Stimulated activated naive CD8-positive, alpha-beta T cell treated with anti-CD3 and anti-CD28 coated beads, Interleukin-15, Interleukin-2, amounts not matched to agents 100 U/mL and 50 U/mL, for 24 hours (primary cell): ENCODE measurements at regions not wholly inside any gene's neighbourhood (a gene's known extent, or its start where the extent isn't known, plus 50 kb on each side); places are given as distances from the start of the nearest gene placed in this dataset.

ENCODE experiments used
- ATAC-seq: fragments of 150-1000 bp; cut with Tn5 transposase; one replicate; pipeline ENCODE4 v1.10.0; 2021
- DNase-seq: peaks from one replicate; pipeline ENCODE4 v3.0.0; 2021

DNA sequence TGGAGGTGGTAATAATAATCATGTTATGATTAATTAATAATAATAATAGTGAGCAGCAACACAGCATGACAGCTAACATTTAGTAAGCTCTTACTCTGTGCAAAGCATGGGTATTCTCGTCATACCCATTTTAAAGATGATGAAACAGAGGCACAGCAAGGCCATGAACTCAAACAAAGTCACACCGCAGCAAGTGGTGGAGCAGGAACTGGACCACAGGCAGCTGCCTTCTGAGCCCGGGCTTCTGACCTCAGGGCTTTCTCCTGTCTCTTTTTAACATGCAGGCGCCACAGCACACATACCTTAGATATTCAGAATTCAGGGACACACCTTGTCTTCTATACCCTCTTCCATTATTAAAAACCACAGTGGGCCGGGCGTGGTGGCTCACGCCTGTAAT, 50.7 kb upstream of the SPATA12 start:
- no peak for DNase-seq
- no peak for ATAC-seq

GRCh38 chr3:57009367-57009766, 51.1 kb upstream of the SPATA12 start:
- DNase-seq = no peak
- ATAC-seq = no peak

DNA sequence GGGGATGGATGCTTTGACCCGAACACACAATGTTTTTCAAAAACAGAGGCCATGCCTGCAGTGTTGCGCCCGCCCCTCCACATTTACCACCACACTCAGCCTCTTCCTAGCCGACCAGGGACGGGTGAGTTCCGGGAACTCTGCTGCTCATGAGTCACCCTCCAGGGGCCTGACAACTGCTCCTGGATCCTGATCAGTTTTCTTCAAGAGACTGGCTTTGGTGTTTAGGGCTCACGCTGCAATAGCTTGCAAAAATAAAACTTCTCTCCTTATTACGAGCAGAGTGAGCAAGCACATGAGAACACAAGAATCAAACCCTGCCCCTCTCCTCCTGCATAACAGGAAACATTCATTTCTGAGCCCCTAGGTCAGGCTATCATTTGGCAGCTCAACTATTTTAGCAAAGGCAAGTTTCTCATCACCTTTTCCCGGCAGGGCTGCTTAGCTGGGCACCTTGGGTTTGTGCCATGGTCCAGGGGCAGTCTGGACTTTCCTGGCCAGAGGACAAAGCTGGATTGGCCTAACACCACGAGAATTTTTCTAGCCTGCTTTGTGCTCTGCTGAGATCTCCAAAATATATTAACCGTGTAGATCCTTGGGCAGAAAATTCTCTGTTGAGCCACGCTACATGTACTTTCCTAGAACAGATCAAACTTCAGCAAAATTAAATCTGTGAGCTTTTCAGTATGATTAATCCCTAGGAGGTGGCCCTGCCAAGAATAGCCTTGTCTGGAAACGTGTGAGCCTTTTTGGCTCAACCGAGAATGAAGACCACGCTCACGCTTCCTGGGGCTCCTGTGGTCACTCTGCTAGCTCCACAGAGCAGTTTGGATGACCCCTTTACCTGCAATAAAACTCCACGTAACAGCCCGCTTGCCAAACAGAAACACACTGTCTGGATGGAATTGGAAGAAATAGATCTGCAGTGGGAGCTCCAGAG, 52.7 kb upstream of the SPATA12 start:
- DNase-seq (peak; percentile 26), ATAC-seq (peak; percentile 74)

GRCh38 chr3:57006949-57007419, 53.5 kb upstream of the SPATA12 start:
- ATAC-seq (no peak), DNase-seq (peak; percentile 12)

GRCh38 chr3:57006179-57006657, 54.2 kb upstream of the SPATA12 start:
- no peak for DNase-seq
- no peak for ATAC-seq

- DNase-seq (no peak), ATAC-seq (no peak)
Observed at GRCh38 chr3:57004229-57004628, 56.2 kb upstream of the SPATA12 start.

GRCh38 chr3:57003676-57004075, 56.8 kb upstream of the SPATA12 start:
- no peak for ATAC-seq

GRCh38 chr3:57001356-57001755, 59.1 kb upstream of the SPATA12 start:
- ATAC-seq = no peak

More at GRCh38 chr3:57003676-57004075, 56.8 kb upstream of the SPATA12 start:
- no peak for DNase-seq

DNA sequence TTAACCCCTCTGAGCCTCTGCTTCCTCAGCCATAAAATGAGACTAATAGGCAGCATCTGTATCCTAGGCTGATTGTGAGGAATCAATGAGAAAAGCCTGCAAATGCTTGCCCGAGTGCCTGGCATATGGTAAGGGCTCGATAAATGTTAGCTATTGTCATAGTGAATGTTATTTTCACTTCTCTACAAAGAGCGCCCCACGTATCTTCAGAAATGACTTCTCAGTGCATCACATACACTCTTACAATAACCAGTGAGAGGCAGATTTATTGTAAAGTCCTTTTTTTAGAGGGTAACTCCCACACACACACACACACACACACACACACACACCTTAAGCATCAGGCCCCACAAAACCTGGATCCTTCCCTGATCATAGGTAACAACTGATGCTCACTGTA, 60.5 kb upstream of the SPATA12 start:
- DNase-seq = no peak
- ATAC-seq = no peak

More at GRCh38 chr3:57001356-57001755, 59.1 kb upstream of the SPATA12 start:
- no peak for DNase-seq

DNA sequence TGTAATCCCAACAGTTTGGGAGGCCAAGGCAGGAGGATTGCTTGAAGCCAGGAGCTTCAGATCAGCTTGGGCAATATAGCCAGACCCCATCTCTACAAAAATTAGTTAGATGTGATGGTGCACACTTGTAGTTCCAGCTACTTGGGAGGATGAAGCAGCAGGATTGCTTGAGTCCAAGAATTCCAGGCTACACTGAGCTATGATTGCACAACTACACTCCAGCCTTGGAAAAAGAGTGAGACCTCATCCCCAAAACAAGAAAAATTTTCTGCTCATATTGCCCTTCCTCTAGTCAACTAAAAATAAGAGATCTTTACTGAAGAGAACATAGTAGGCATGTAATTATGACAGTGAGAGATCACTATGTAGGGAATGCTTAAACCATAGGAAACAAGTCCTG, 60.9 kb upstream of the SPATA12 start:
- no peak for DNase-seq
- no peak for ATAC-seq

DNA sequence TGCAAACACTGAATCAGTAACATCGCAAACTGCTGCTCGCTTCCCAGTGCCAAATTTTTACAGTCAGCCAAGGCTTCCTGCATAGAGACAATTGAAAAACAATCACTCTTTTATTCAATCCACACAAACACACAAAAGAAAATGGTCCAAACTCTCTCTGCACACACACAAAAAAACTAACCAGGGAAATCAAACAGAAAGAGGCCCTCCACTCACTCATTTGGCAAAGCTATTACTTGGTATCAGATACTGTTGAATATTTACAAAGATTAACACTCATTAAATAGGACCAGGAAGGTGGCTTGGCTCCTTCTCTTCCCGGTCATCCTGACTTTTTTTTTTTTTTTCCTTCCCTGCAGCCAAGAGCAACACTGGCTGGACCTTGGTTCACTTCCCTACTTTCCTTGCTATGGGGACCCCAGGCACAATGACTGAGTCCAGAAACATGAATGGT, 62.4 kb upstream of the SPATA12 start:
- ATAC-seq (no peak), DNase-seq (no peak)

DNA sequence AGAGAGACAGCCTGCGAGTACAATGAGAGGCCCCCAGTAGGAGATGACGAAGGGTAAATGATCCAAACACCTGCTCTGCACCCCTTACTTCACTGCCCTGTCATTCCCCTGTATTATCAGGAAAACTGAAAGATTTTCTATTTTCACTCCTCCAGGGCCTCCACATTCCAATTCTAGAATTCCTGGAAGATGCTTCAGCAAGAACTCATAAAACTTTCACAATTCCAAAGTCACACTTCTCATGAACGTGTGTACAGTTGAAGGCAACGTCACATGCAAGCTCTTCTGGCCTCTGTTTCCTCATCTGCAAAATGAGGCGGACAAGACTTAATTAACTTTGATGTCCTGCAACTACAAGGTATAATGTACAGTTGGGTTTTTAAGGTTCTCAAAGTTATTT, 62.8 kb upstream of the SPATA12 start:
- no peak for DNase-seq
- ATAC-seq = no peak

- DNase-seq (no peak), ATAC-seq (no peak)
Observed at GRCh38 chr3:56997041-56997440, 63.4 kb upstream of the SPATA12 start.

- no peak for DNase-seq
- ATAC-seq = no peak
Observed at GRCh38 chr3:56994391-56994790, 66.1 kb upstream of the SPATA12 start.

DNA sequence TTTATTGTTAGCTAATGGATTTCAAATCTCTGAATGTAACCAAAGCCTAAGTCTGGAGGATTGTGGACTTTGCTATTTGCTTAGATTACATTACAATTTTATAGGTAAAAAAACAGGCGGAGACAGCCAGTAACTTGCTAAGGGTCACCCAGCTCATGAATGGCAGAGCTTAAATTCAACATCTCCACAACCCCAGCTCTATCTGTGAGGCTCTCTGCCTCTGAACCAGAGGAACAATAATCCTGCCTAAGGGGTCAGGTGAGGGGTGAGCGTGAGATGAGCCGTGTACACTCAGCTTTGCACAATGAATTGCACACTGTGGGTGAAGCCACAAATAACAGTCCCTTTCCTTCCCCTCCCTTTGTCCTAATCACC, 69.8 kb upstream of the SPATA12 start:
- DNase-seq (no peak), ATAC-seq (no peak)

- no peak for DNase-seq
- no peak for ATAC-seq
Observed at GRCh38 chr3:56989977-56990640, 70.4 kb upstream of the SPATA12 start.

DNA sequence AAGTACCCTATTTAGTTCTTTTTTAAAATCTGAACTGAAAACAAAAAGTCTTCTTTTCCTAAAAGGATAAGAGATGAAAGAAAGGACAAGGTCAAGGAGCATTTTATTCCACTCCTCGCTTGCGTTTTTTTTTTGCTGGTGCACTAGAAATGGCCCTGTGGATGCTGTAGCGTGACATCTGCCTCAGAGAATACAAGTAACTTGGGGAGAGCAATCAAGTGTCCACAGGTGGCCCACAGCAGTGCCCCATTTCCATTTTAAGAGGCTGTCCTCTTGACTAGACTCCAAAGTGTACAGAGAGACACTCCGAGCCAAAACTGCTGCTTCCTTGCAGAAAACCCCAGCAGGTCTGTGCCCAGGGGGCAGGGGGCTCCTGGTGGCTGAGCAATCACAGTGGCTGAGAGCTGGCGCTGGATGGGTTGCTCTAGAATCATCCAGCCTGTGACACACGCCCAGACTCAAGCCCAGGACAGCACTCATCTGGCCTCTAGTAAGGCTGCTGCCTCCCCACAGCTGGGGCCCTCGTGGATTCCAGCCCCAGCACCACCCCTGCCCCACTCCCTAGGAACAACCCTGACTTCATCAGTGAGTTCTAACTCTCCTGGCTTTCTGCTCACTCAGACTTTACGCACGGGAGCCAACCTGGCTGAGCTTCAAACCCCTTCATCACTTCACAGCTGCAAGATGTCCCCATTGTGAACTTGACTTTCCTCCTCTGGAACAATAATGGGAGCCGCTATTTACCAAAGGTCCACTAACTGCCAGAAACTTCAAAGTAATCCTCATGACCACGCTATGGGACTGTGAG, 71.1 kb upstream of the SPATA12 start:
- no peak for ATAC-seq

GRCh38 chr3:56988458-56989168, 71.9 kb upstream of the SPATA12 start:
- DNase-seq (peak; percentile 78), ATAC-seq (peak; percentile 65)

More for the DNA sequence above, 71.1 kb upstream of the SPATA12 start:
- no peak for DNase-seq

GRCh38 chr3:56987238-56987895, 73.1 kb upstream of the SPATA12 start:
- ATAC-seq (no peak), DNase-seq (no peak)

- DNase-seq (no peak), ATAC-seq (no peak)
Observed at GRCh38 chr3:56986347-56986746, 74.1 kb upstream of the SPATA12 start.

- no peak for DNase-seq
- peak; percentile 79 for ATAC-seq
Observed at GRCh38 chr3:56985878-56986277, 74.6 kb upstream of the SPATA12 start.
